WTC11 (cell line): ENCODE measurements at regions not wholly inside any gene's neighbourhood (a gene's known extent, or its start where the extent isn't known, plus 50 kb on each side); places are given as distances from the start of the nearest gene placed in this dataset.

Experiments
- ATAC-seq: fragments of 200-7000 bp; cut with Tn5 transposase; 2 replicates; pipeline ENCODE4 v1.10.0; 2021; ENCODE audit warnings: mild to moderate bottlenecking, moderate library complexity
- CTCF ChIA-PET: fragments of 300-600 bp; sonication (Branson Sonifier 250); formaldehyde crosslinking; loops from one replicate; lab custom pipeline; 2021; ENCODE audit warnings: antibody characterized with exemption; lab: Charles Lee
- POLR2A ChIA-PET: fragments of 350-600 bp; sonication (Branson Sonifier 250); formaldehyde crosslinking; loops from one replicate; lab custom pipeline; 2021; ENCODE audit warnings: antibody characterized with exemption; lab: Charles Lee
- DNase-seq: peaks from one replicate; pipeline ENCODE4 v3.0.0; 2021; ENCODE audit warnings: low spot score
- H3K27ac Mint-ChIP-seq: 2 replicates; pipeline ENCODE4 v1.8.0; 2021; ENCODE audit warnings: mixed read lengths
- H3K27me3 Mint-ChIP-seq: 2 replicates; pipeline ENCODE4 v1.8.0; 2021; ENCODE audit warnings: low read depth, mild to moderate bottlenecking, moderate library complexity, mixed read lengths
- H3K36me3 Mint-ChIP-seq: 2 replicates; pipeline ENCODE4 v1.8.0; 2021; ENCODE audit warnings: mixed read lengths
- H3K4me1 Mint-ChIP-seq: 2 replicates; pipeline ENCODE4 v1.8.0; 2022; ENCODE audit warnings: mixed read lengths
- H3K4me3 Mint-ChIP-seq: 2 replicates; pipeline ENCODE4 v1.8.0; 2021; ENCODE audit warnings: mild to moderate bottlenecking, moderate library complexity, mixed read lengths
- H3K9me3 Mint-ChIP-seq: 2 replicates; pipeline ENCODE4 v1.8.0; 2021; ENCODE audit warnings: mixed read lengths
- ARID4B ChIP-seq: sonication (generic); formaldehyde crosslinking; IDR thresholded peaks from 2 replicates; pipeline ENCODE4 v1.8.0; 2023; ENCODE audit warnings: missing genetic modification reagents, mild to moderate bottlenecking, borderline replicate concordance
- ATF1 ChIP-seq: sonication (generic); formaldehyde crosslinking; IDR thresholded peaks from 2 replicates; pipeline ENCODE4 v1.8.1; 2023; ENCODE audit warnings: mild to moderate bottlenecking, moderate library complexity, missing genetic modification reagents
- ATF3 ChIP-seq: sonication (generic); formaldehyde crosslinking; conservative IDR thresholded peaks from 2 replicates; pipeline ENCODE4 v1.8.1; 2022; ENCODE audit warnings: mild to moderate bottlenecking, missing genetic modification reagents
- ATF6 ChIP-seq: sonication (generic); formaldehyde crosslinking; IDR thresholded peaks from 2 replicates; pipeline ENCODE4 v1.8.1; 2023; ENCODE audit warnings: mild to moderate bottlenecking, missing genetic modification reagents
- E2F4 ChIP-seq: sonication (generic); formaldehyde crosslinking; IDR thresholded peaks from 2 replicates; pipeline ENCODE4 v1.8.1; 2022; ENCODE audit warnings: low read depth, mild to moderate bottlenecking, moderate library complexity, missing genetic modification reagents, borderline replicate concordance
- EMX1 ChIP-seq: fragments of 250-450 bp; sonication (Bioruptor Pico); IDR thresholded peaks from 2 replicates; pipeline ENCODE4 v1.8.0; 2021; ENCODE audit warnings: mild to moderate bottlenecking
- ESRRA ChIP-seq: sonication (generic); formaldehyde crosslinking; IDR thresholded peaks from 2 replicates; pipeline ENCODE4 v1.8.1; 2022; ENCODE audit warnings: mild to moderate bottlenecking, missing genetic modification reagents, borderline replicate concordance
- FOXK1 ChIP-seq: sonication (generic); formaldehyde crosslinking; IDR thresholded peaks from 2 replicates; pipeline ENCODE4 v1.8.0; 2022; ENCODE audit warnings: mild to moderate bottlenecking, moderate library complexity, missing genetic modification reagents
- FOXP4 ChIP-seq: sonication (generic); formaldehyde crosslinking; IDR thresholded peaks from 2 replicates; pipeline ENCODE4 v1.8.0; 2022; ENCODE audit warnings: mild to moderate bottlenecking, missing genetic modification reagents
- GRHL2 ChIP-seq: fragments of 250-450 bp; sonication (Bioruptor Pico); IDR thresholded peaks from 2 replicates; pipeline ENCODE4 v1.8.0; 2022; ENCODE audit warnings: mild to moderate bottlenecking, moderate library complexity; ENCODE audit not compliant: insufficient replicate concordance, severe bottlenecking
- HMGXB4 ChIP-seq: sonication (generic); formaldehyde crosslinking; IDR thresholded peaks from 2 replicates; pipeline ENCODE4 v1.8.1; 2023; ENCODE audit warnings: mild to moderate bottlenecking, moderate library complexity, missing genetic modification reagents
- IRF2 ChIP-seq: sonication (generic); formaldehyde crosslinking; IDR thresholded peaks from 2 replicates; pipeline ENCODE4 v1.8.0; 2022; ENCODE audit warnings: low read depth, missing genetic modification reagents, borderline replicate concordance
- MYBL2 ChIP-seq: sonication (generic); formaldehyde crosslinking; IDR thresholded peaks from 2 replicates; pipeline ENCODE4 v1.8.1; 2023; ENCODE audit warnings: mild to moderate bottlenecking, moderate library complexity, missing genetic modification reagents
- PRDM15 ChIP-seq: sonication (generic); formaldehyde crosslinking; IDR thresholded peaks from 2 replicates; pipeline ENCODE4 v1.8.0; 2022; ENCODE audit warnings: missing genetic modification reagents
- TEAD4 ChIP-seq: sonication (generic); formaldehyde crosslinking; IDR thresholded peaks from 2 replicates; pipeline ENCODE4 v1.8.0; 2022; ENCODE audit warnings: mild to moderate bottlenecking, missing genetic modification reagents
- ZNF138 ChIP-seq: sonication (generic); formaldehyde crosslinking; conservative IDR thresholded peaks from 2 replicates; pipeline ENCODE4 v1.8.1; 2022; ENCODE audit warnings: mild to moderate bottlenecking, moderate library complexity, missing genetic modification reagents
- ZNF396 ChIP-seq: fragments of 250-450 bp; sonication (Bioruptor Pico); IDR thresholded peaks from 2 replicates; pipeline ENCODE4 v1.8.0; 2021; ENCODE audit warnings: mild to moderate bottlenecking, moderate library complexity, borderline replicate concordance
- ZNF423 ChIP-seq: fragments of 250-450 bp; sonication (Bioruptor Pico); IDR thresholded peaks from 2 replicates; pipeline ENCODE4 v2.1.2; 2022; ENCODE audit warnings: mild to moderate bottlenecking, moderate library complexity

- TF ChIP-seq ARID4B (CRISPR knock-in tag) = no peak
Measured at GRCh38 chr12:105836242-105836622, 302.5 kb downstream of the NUAK1 start (continued).

- CTCF ChIA-PET = no interaction called here
- Mint-ChIP-seq H3K4me3 (no peak overlapping the region), H3K27ac (no peak overlapping the region), H3K36me3 (no peaks in the 10 kb centered on the region), H3K4me1 (no peaks in the 10 kb centered on the region), H3K9me3 (no peaks in the 10 kb centered on the region), H3K27me3 (no peaks in the 10 kb centered on the region)
- ATAC-seq = no peak
- no peak for DNase-seq
- TF ChIP-seq TEAD4 (CRISPR knock-in tag) = no peak
- TF ChIP-seq HMGXB4 (CRISPR knock-in tag) = no peak
- TF ChIP-seq E2F4 (CRISPR knock-in tag) = no peak
- TF ChIP-seq ATF3 = no peak
- no peak for TF ChIP-seq ZNF138 (CRISPR knock-in tag)
- no peak for TF ChIP-seq ATF1 (CRISPR knock-in tag)
- TF ChIP-seq FOXK1 (CRISPR knock-in tag) = no peak
- POLR2A ChIA-PET = no interaction called here
Measured at GRCh38 chr12:105839629-105840127, 299.1 kb downstream of the NUAK1 start.

GRCh38 chr12:105840384-105840783 lies 298.4 kb downstream of the NUAK1 start:
- CTCF ChIA-PET = no interaction called here
- POLR2A ChIA-PET = interaction anchor here (0.7 kb wide), 1 partner anchor 73 kb away, joined by 4 read pairs; no protein-coding TSS in a partner anchor
- H3K36me3 Mint-ChIP-seq = no peaks in the 10 kb centered on the region
- H3K4me3 Mint-ChIP-seq = no peak overlapping the region
- DNase-seq (no peak), ATAC-seq (no peak)
- no peak overlapping the region for H3K27ac Mint-ChIP-seq
- H3K4me1 Mint-ChIP-seq = no peaks in the 10 kb centered on the region
- no peaks in the 10 kb centered on the region for H3K27me3 Mint-ChIP-seq
- peaks cover 2% of the 10 kb centered on the region for H3K9me3 Mint-ChIP-seq
- no peak for TF ChIP-seq IRF2 (CRISPR knock-in tag)
- no peak for TF ChIP-seq ESRRA (CRISPR knock-in tag)
- TF ChIP-seq MYBL2 (CRISPR knock-in tag) = no peak
- TF ChIP-seq ATF1 (CRISPR knock-in tag) = no peak
- TF ChIP-seq ZNF423 (CRISPR knock-in tag) = no peak
- TF ChIP-seq GRHL2 (CRISPR knock-in tag) = no peak
- TF ChIP-seq ZNF396 (CRISPR knock-in tag) = no peak
- TF ChIP-seq FOXP4 (CRISPR knock-in tag) = no peak
- TF ChIP-seq EMX1 (CRISPR knock-in tag) = no peak
- no peak for TF ChIP-seq PRDM15 (CRISPR knock-in tag)
- TF ChIP-seq ATF6 (CRISPR knock-in tag) = no peak
